K562 (cell line): ENCODE measurements at regions not wholly inside any gene's neighbourhood (a gene's known extent, or its start where the extent isn't known, plus 50 kb on each side); places are given as distances from the start of the nearest gene placed in this dataset.

Source experiments
- ATAC-seq: fragments of 200-7000 bp; cut with Tn5 transposase; 3 replicates; pipeline ENCODE4 v1.9.1; 2020; ENCODE audit warnings: moderate library complexity
- BruUV-seq: library from RNA; stranded (reverse); fragments of 400-500 nt; replicated peaks from 2 replicates; lab custom pipeline; 2021; lab: Mats Ljungman, UMichigan
- CTCF ChIA-PET: fragments of 300-600 bp; formaldehyde crosslinking; extraction: SDS; loops from one replicate; lab custom pipeline; 2021; ENCODE audit warnings: low intra/inter-chr PET ratio; lab: Yijun Ruan, JAX
- POLR2A ChIA-PET: fragments of 300-600, 350-650 bp; sonication (Branson Sonifier 250); formaldehyde crosslinking; extraction: SDS; loops from one replicate; lab custom pipeline; 2021; ENCODE audit warnings: antibody characterized with exemption, inconsistent platforms; lab: Yijun Ruan, JAX
- DNase-seq, 4 experiments: peaks; one replicate each; pipeline versions ENCODE4 v3.0.0 to v3.0.0-alpha.2; 2011 to 2018; ENCODE audit warnings: low spot score in 3 of 4, mixed read lengths in 3 of 4; ENCODE audit errors: extremely low read depth in 1 of 4
- FAIRE-seq: peaks from 2 replicates; lab custom pipeline; 2011; peaks lifted over from hg19 to GRCh38; lab: Jason Lieb, UNC
- H2AFZ ChIP-seq: 2 replicates; pipeline ENCODE4 v1.6.0; 2011; ENCODE audit warnings: low read depth, low read length, control low read depth, inconsistent platforms
- H3K27ac ChIP-seq: fragments of 200-600 bp; 3 replicates; pipeline ENCODE4 v1.8.0; 2011; ENCODE audit warnings: low read depth, mild to moderate bottlenecking, control low read depth, inconsistent platforms, low read length, moderate library complexity, mixed read lengths; ENCODE audit errors: extremely low read depth
- H3K27me3 ChIP-seq, 2 experiments: fragments of 300-600 bp in 1 of 2; 2 replicates in 1 of 2; 3 replicates in 1 of 2; pipeline versions ENCODE4 v1.6.0 to v1.8.0; 2011; ENCODE audit warnings: inconsistent platforms in 2 of 2, low read length in 2 of 2, mild to moderate bottlenecking in 1 of 2, mixed read lengths in 1 of 2, moderate library complexity in 1 of 2; ENCODE audit not compliant: control insufficient read depth in 2 of 2, insufficient read depth in 2 of 2
- H3K36me3 ChIP-seq: fragments of 300-600 bp; 3 replicates; pipeline ENCODE4 v1.8.0; 2011; ENCODE audit warnings: mild to moderate bottlenecking, low read length, inconsistent platforms; ENCODE audit not compliant: control insufficient read depth, insufficient read depth
- H3K4me1 ChIP-seq, 2 experiments: fragments of 200-600 bp in 1 of 2; replicated peaks in 1 of 2; 2 replicates in 1 of 2; 3 replicates in 1 of 2; pipeline versions ENCODE4 v1.5.1 to v1.8.0; 2011; ENCODE audit warnings: inconsistent platforms in 2 of 2, low read length in 2 of 2, mild to moderate bottlenecking in 1 of 2, mixed read lengths in 1 of 2, moderate library complexity in 1 of 2; ENCODE audit not compliant: control insufficient read depth in 2 of 2, insufficient read depth in 2 of 2
- H3K4me2 ChIP-seq: 2 replicates; pipeline ENCODE4 v1.6.1; 2011; ENCODE audit warnings: low read length, control low read depth, inconsistent platforms, mixed read lengths; ENCODE audit not compliant: insufficient read depth
- H3K4me3 ChIP-seq: fragments of 200-600 bp; sonication (generic), shearing (Covaris generic); 2 replicates; pipeline ENCODE4 v1.5.1; 2016; ENCODE audit warnings: control low read depth, inconsistent platforms
- H3K79me2 ChIP-seq: fragments of 200-600 bp; 3 replicates; pipeline ENCODE4 v1.8.0; 2011; ENCODE audit warnings: low read length, inconsistent platforms; ENCODE audit not compliant: control insufficient read depth, insufficient read depth
- H3K9ac ChIP-seq, 2 experiments: 2 replicates each; pipeline versions ENCODE4 v1.6.0 to v1.6.1; 2011; ENCODE audit warnings: low read depth in 2 of 2, low read length in 2 of 2, control low read depth in 1 of 2, inconsistent platforms in 1 of 2, mild to moderate bottlenecking in 1 of 2, mixed read lengths in 1 of 2; ENCODE audit not compliant: insufficient read depth in 1 of 2
- H3K9me1 ChIP-seq: one replicate; pipeline ENCODE4 v1.6.0; 2011; ENCODE audit warnings: inconsistent platforms, mild to moderate bottlenecking, low read length, moderate library complexity; ENCODE audit not compliant: control insufficient read depth, insufficient read depth
- H3K9me3 ChIP-seq: replicated peaks from 2 replicates; pipeline ENCODE4 v1.5.1; 2011; ENCODE audit warnings: low read depth, low read length, inconsistent platforms; ENCODE audit not compliant: control insufficient read depth, insufficient read depth
- H4K20me1 ChIP-seq: replicated peaks from 2 replicates; pipeline ENCODE4 v1.6.1; 2011; ENCODE audit warnings: low read length, inconsistent platforms, mixed read lengths; ENCODE audit not compliant: control insufficient read depth, insufficient read depth
- DNMT1 ChIP-seq: fragments of 450-650 bp; IDR thresholded peaks from 2 replicates; pipeline ENCODE4 v1.6.1; 2016; ENCODE audit warnings: antibody characterized with exemption, mild to moderate bottlenecking
- E4F1 ChIP-seq: fragments of 250-450 bp; sonication (Bioruptor Pico); IDR thresholded peaks from 2 replicates; pipeline ENCODE4 v1.5.0; 2021; ENCODE audit warnings: mild to moderate bottlenecking, borderline replicate concordance
- KAT8 ChIP-seq: fragments of 450-650 bp; IDR thresholded peaks from 2 replicates; pipeline ENCODE4 v1.6.1; 2016; ENCODE audit warnings: low read depth, mild to moderate bottlenecking
- MEF2A ChIP-seq: IDR thresholded peaks from 2 replicates; pipeline ENCODE4 v1.6.1; 2011; ENCODE audit warnings: low read depth, mild to moderate bottlenecking, low read length, moderate library complexity; ENCODE audit not compliant: control insufficient read depth
- PHF20 ChIP-seq: fragments of 450-650 bp; IDR thresholded peaks from 2 replicates; pipeline ENCODE4 v1.6.1; 2018; ENCODE audit not compliant: partially characterized antibody
- PURB ChIP-seq: sonication (generic); formaldehyde crosslinking; IDR thresholded peaks from 2 replicates; pipeline ENCODE4 v1.9.0; 2021; ENCODE audit warnings: low read depth, mild to moderate bottlenecking, missing genetic modification reagents
- RERE ChIP-seq: sonication (generic); formaldehyde crosslinking; IDR thresholded peaks from 2 replicates; pipeline ENCODE4 v1.8.0; 2023; ENCODE audit warnings: missing genetic modification reagents, mild to moderate bottlenecking, borderline replicate concordance
- XRCC5 ChIP-seq: fragments of 200-400 bp; formaldehyde crosslinking; IDR thresholded peaks from 2 replicates; pipeline ENCODE4 v1.6.1; 2017; ENCODE audit warnings: low read depth, mild to moderate bottlenecking, low read length
- ZBTB8A ChIP-seq: fragments of 450-650 bp; IDR thresholded peaks from 2 replicates; pipeline ENCODE4 v1.6.1; 2018; ENCODE audit warnings: mild to moderate bottlenecking, moderate library complexity; ENCODE audit not compliant: partially characterized antibody
- ZFP30 ChIP-seq: fragments of 250-450 bp; sonication (Bioruptor Pico); IDR thresholded peaks from 2 replicates; pipeline ENCODE4 v1.8.0; 2022; ENCODE audit warnings: moderate library complexity, mild to moderate bottlenecking, inconsistent platforms, borderline replicate concordance
- ZNF41 ChIP-seq: fragments of 250-450 bp; sonication (Bioruptor Pico); conservative IDR thresholded peaks from 2 replicates; pipeline ENCODE4 v1.4.0; 2020; ENCODE audit warnings: mild to moderate bottlenecking
- WGBS: fragments of 100-300 bp; shearing (Covaris generic); methylation state at CpG from one replicate; pipeline ENCODE4 v1.1.6; 2016; ENCODE audit warnings: low coverage, mixed read lengths; ENCODE audit not compliant: insufficient coverage; ENCODE audit errors: missing lambda C conversion rate; 5-methylcytosine and 5-hydroxymethylcytosine counted together
- in situ Hi-C: fragments of 300-500 bp; cut with MboI; formaldehyde crosslinking; loops from 4 replicates; pipeline ENCODE4 v1.15.0; 2018; ENCODE audit warnings: inconsistent platforms, mixed read lengths
- intact Hi-C: fragments of 100-400 bp; cut with micrococcal nuclease; formaldehyde crosslinking; loops from 2 replicates; pipeline ENCODE4 v1.14.2; 2022
- TF ChIP-seq, protein P1 (sequence below): sonication (generic); formaldehyde crosslinking; IDR thresholded peaks from 2 replicates; pipeline ENCODE4 v1.9.0; 2022; ENCODE audit warnings: mild to moderate bottlenecking, missing genetic modification reagents
- TF ChIP-seq, protein P2 (sequence below), 2 experiments: IDR thresholded peaks; 2 replicates each; pipeline ENCODE4 v1.6.1; 2011; ENCODE audit warnings: borderline replicate concordance in 1 of 2, control low read depth in 1 of 2, low read depth in 1 of 2, low read length in 1 of 2, mild to moderate bottlenecking in 1 of 2, mixed read lengths in 1 of 2, moderate library complexity in 1 of 2; ENCODE audit not compliant: insufficient read depth in 1 of 2, insufficient read length in 1 of 2, poor library complexity in 1 of 2, severe bottlenecking in 1 of 2; ENCODE audit errors: extremely low read depth in 1 of 2

GRCh38 chr11:30684772-30685171 is 98.6 kb upstream of the MPPED2 start:
- Histone ChIP-seq H3K4me2 (no peak overlapping the region), H3K27ac (no peak overlapping the region), H3K79me2 (no peaks in the 10 kb centered on the region), H2AFZ (no peak overlapping the region), H3K27me3 (no peaks in the 10 kb centered on the region), H3K4me1 (no peaks in the 10 kb centered on the region), H3K4me3 (no peak overlapping the region), H4K20me1 (no peaks in the 10 kb centered on the region), H3K9ac (no peak overlapping the region), H3K9me1 (no peaks in the 10 kb centered on the region), H3K9me3 (0 out of 2 replicates have a peak, but pooled peaks cover 1% of the 10 kb centered on the region), H3K36me3 (no peaks in the 10 kb centered on the region)
- DNase-seq (no peak), FAIRE-seq (no peak), ATAC-seq (no peak)
- in situ Hi-C loops (no loop called here), intact Hi-C loops (no loop called here)
- WGBS: 3% methylated on average over 2 of the region's 2 CpGs
- ChIA-PET CTCF (no interaction called here), POLR2A (no interaction called here)
- no TSS peak for BruUV-seq
- TF ChIP-seq PURB: no peak
- no peak for TF ChIP-seq RERE (CRISPR knock-in tag)
- no peak for TF ChIP-seq MEF2A
- TF ChIP-seq, protein P1, sequence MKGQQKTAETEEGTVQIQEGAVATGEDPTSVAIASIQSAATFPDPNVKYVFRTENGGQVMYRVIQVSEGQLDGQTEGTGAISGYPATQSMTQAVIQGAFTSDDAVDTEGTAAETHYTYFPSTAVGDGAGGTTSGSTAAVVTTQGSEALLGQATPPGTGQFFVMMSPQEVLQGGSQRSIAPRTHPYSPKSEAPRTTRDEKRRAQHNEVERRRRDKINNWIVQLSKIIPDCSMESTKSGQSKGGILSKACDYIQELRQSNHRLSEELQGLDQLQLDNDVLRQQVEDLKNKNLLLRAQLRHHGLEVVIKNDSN (CRISPR knock-in tag): no peak
- TF ChIP-seq, protein P2, sequence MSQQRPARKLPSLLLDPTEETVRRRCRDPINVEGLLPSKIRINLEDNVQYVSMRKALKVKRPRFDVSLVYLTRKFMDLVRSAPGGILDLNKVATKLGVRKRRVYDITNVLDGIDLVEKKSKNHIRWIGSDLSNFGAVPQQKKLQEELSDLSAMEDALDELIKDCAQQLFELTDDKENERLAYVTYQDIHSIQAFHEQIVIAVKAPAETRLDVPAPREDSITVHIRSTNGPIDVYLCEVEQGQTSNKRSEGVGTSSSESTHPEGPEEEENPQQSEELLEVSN (IDR thresholded peaks at IDR 0.05; ENCODE audit: borderline replicate concordance in 1 of 2, extremely low read depth in 1 of 2, insufficient read depth in 1 of 2, insufficient read length in 1 of 2, low read depth in 1 of 2, low read length in 1 of 2, poor library complexity in 1 of 2, severe bottlenecking in 1 of 2): no peak
- no peak for TF ChIP-seq ZFP30 (CRISPR knock-in tag)
- TF ChIP-seq PHF20: no peak
- no peak for TF ChIP-seq DNMT1
- TF ChIP-seq ZBTB8A: no peak
- no peak for TF ChIP-seq E4F1
- no peak for TF ChIP-seq ZNF41 (CRISPR knock-in tag)
- TF ChIP-seq XRCC5: no peak
- TF ChIP-seq KAT8: no peak
